Ishikawa (cell line): ENCODE measurements at regions not wholly inside any gene's neighbourhood (a gene's known extent, or its start where the extent isn't known, plus 50 kb on each side); places are given as distances from the start of the nearest gene placed in this dataset.

Experiments used
- CEBPB ChIP-seq: IDR thresholded peaks from 2 replicates; pipeline ENCODE4 v1.6.1; 2012
- CREB1 ChIP-seq: IDR thresholded peaks from 2 replicates; pipeline ENCODE4 v1.6.1; 2012; ENCODE audit warnings: low read depth
- EGR1 ChIP-seq: IDR thresholded peaks from 2 replicates; pipeline ENCODE4 v1.6.1; 2012
- EP300 ChIP-seq: IDR thresholded peaks from 2 replicates; pipeline ENCODE4 v1.6.1; 2012; ENCODE audit warnings: borderline replicate concordance
- FOXM1 ChIP-seq: IDR thresholded peaks from 2 replicates; pipeline ENCODE4 v1.6.1; 2012; ENCODE audit warnings: low read depth, borderline replicate concordance
- NFIC ChIP-seq: IDR thresholded peaks from 2 replicates; pipeline ENCODE4 v1.6.1; 2012
- RAD21 ChIP-seq: IDR thresholded peaks from 2 replicates; pipeline ENCODE4 v1.6.1; 2012; ENCODE audit warnings: low read depth
- TAF1 ChIP-seq: IDR thresholded peaks from 2 replicates; pipeline ENCODE4 v1.6.1; 2012; ENCODE audit warnings: low read depth, mild to moderate bottlenecking
- TCF12 ChIP-seq: IDR thresholded peaks from 2 replicates; pipeline ENCODE4 v1.6.1; 2012; ENCODE audit warnings: low read depth
- TEAD4 ChIP-seq: IDR thresholded peaks from 2 replicates; pipeline ENCODE4 v1.6.1; 2012
- YY1 ChIP-seq: IDR thresholded peaks from 2 replicates; pipeline ENCODE4 v1.6.1; 2012; ENCODE audit warnings: low read depth
- ZBTB7A ChIP-seq: IDR thresholded peaks from 2 replicates; pipeline ENCODE4 v1.6.1; 2012; ENCODE audit warnings: low read depth
- TF ChIP-seq, protein P1 (sequence below): IDR thresholded peaks from 2 replicates; pipeline ENCODE4 v1.6.1; 2012
- TF ChIP-seq, protein P2 (sequence below): IDR thresholded peaks from 2 replicates; pipeline ENCODE4 v1.6.1; 2012; ENCODE audit warnings: low read depth, mild to moderate bottlenecking
- TF ChIP-seq, protein P3 (sequence below): IDR thresholded peaks from 2 replicates; pipeline ENCODE4 v1.6.1; 2012

DNA sequence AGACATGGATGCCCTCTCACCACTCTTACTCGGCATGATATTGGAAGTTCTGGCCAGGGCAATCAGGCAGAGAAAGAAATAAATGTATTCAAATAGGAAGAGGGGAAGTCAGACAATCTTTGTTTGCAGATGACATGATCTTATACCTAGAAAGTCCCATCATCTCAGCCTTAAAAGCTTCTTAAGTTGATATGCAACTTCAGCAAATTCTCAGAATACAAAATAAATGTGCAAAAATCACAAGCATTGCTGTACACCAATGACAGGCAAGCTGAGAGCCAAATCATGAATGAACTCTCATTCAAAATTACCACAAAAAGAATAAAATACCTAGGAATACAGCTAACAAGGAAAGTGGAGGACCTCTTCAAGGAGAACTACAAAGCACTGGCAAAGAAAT lies 2190.4 kb downstream of the MAT2B start:
- TF ChIP-seq RAD21: no peak
- TF ChIP-seq, protein P1, sequence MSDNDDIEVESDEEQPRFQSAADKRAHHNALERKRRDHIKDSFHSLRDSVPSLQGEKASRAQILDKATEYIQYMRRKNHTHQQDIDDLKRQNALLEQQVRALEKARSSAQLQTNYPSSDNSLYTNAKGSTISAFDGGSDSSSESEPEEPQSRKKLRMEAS: no peak
- no peak for TF ChIP-seq CREB1
- no peak for TF ChIP-seq CEBPB
- no peak for TF ChIP-seq ZBTB7A
- no peak for TF ChIP-seq TEAD4
- TF ChIP-seq EP300: no peak
- TF ChIP-seq TAF1: no peak

DNA sequence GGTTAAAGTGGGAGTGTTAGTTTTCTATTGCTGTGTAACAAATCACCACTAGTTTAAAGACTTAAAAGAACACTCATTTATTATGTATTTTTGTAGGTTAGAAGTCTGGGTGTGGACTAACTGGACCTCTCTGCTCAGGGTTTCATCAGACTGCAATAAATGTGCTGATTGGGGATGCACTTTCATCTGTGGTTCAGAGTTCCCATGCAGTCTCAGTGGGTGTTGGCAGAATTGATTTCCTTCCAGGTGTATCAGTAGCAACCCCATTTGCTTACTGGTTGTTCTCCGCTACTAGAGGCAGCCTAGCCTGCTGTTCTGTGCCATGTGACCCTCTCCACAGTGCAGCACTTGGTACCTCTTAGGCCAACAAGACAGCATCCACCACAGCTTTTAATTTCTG lies 2200.5 kb downstream of the MAT2B start:
- TF ChIP-seq TAF1 (no peak), NFIC (no peak)

DNA sequence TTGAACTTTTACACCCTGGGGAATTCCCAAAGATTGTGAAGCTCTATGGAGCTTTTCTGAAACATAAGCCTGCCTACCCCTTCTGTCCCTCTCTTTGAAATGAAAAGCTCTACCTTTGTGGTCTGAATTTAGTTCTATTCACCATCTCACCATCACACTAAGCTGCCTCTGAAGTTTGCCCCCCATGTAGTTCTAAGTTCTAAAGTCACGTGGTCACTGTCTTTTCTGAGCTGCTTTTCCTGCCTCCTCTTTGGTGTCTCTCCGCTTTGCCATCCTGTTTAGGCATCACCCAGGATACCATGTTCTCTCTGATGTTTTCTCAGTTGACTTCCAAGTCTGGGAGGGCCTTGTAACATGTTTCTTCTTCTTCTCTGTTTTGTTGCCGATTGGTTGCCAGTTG lies 2206.6 kb downstream of the MAT2B start:
- TF ChIP-seq, protein P2, sequence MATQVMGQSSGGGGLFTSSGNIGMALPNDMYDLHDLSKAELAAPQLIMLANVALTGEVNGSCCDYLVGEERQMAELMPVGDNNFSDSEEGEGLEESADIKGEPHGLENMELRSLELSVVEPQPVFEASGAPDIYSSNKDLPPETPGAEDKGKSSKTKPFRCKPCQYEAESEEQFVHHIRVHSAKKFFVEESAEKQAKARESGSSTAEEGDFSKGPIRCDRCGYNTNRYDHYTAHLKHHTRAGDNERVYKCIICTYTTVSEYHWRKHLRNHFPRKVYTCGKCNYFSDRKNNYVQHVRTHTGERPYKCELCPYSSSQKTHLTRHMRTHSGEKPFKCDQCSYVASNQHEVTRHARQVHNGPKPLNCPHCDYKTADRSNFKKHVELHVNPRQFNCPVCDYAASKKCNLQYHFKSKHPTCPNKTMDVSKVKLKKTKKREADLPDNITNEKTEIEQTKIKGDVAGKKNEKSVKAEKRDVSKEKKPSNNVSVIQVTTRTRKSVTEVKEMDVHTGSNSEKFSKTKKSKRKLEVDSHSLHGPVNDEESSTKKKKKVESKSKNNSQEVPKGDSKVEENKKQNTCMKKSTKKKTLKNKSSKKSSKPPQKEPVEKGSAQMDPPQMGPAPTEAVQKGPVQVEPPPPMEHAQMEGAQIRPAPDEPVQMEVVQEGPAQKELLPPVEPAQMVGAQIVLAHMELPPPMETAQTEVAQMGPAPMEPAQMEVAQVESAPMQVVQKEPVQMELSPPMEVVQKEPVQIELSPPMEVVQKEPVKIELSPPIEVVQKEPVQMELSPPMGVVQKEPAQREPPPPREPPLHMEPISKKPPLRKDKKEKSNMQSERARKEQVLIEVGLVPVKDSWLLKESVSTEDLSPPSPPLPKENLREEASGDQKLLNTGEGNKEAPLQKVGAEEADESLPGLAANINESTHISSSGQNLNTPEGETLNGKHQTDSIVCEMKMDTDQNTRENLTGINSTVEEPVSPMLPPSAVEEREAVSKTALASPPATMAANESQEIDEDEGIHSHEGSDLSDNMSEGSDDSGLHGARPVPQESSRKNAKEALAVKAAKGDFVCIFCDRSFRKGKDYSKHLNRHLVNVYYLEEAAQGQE: no peak
- TF ChIP-seq RAD21 (no peak), TEAD4 (no peak), CREB1 (no peak), ZBTB7A (no peak), TAF1 (no peak), FOXM1 (no peak), CEBPB (no peak), EP300 (no peak), EGR1 (no peak), TCF12 (no peak), NFIC (no peak), YY1 (no peak)
- TF ChIP-seq, protein P1: no peak
- TF ChIP-seq, protein P3, sequence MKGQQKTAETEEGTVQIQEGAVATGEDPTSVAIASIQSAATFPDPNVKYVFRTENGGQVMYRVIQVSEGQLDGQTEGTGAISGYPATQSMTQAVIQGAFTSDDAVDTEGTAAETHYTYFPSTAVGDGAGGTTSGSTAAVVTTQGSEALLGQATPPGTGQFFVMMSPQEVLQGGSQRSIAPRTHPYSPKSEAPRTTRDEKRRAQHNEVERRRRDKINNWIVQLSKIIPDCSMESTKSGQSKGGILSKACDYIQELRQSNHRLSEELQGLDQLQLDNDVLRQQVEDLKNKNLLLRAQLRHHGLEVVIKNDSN: no peak

DNA sequence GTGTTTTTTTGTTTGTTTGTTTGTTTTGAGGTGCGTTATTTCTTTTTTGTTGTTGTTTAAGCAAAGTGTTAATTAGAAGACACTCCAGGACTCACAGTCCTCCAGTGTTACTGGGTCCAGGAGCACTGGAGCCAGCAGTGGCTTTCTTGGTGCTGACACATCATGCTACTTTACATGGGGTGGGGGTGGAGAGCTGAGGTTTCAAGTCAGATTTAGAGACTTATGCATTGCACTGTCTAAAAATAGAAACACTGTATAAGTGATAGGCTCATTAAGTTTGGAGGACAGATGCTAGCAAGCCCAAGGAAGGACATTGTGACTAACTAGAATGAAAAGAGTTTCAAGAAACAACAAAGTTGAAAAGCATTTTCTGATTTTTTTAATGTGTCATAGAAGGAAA lies 2209.2 kb downstream of the MAT2B start:
- TF ChIP-seq ZBTB7A (no peak), YY1 (no peak), RAD21 (no peak), TCF12 (no peak), NFIC (no peak)
- TF ChIP-seq, protein P3: no peak

DNA sequence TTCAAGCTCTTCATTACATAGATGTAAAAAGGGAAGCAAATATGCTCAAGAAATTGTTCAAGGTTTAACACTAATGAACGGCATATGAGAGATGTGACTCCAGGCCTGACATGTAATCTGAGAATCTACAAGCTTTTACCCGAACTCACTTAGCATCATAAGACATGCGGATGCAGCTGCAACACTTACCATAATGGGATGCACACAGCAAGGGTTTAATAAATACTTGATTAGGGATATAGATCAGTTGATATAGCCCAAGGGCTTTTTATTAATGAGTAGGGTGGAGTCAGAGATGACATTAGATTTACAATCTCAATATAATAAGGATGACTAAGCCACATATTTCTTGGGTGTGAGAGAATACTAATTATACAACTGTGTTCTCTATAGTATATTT lies 2215.5 kb downstream of the MAT2B start:
- TF ChIP-seq EGR1 (no peak), EP300 (no peak), TCF12 (no peak)

DNA sequence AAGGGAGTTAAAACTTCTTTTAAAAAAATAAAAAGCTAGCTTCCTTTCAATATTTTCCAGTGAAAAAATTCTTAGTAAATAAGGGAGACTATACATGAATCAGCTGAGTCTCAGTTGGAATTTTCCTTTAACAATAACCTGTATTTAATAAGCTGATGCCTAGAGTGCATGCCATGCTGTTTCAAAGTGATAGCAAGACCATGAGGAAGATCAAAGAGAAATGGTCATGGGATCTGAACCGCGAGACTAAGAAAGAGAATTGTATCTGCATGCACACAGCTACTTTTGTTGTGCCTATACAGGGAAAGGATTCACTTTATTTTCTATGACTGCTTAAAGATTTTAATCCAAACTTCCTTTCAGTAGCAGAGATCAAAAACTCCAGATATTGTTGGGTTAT lies 2217.0 kb downstream of the MAT2B start:
- TF ChIP-seq, protein P3: no peak
- TF ChIP-seq RAD21: no peak
- no peak for TF ChIP-seq CEBPB
- TF ChIP-seq TCF12: no peak
- TF ChIP-seq FOXM1: no peak
- no peak for TF ChIP-seq YY1
- TF ChIP-seq TAF1: no peak
- no peak for TF ChIP-seq EP300
- TF ChIP-seq TEAD4: no peak
- TF ChIP-seq ZBTB7A: no peak
- TF ChIP-seq, protein P2: no peak
- TF ChIP-seq NFIC: no peak
- TF ChIP-seq CREB1: no peak
- TF ChIP-seq, protein P1: no peak
- TF ChIP-seq EGR1: no peak

DNA sequence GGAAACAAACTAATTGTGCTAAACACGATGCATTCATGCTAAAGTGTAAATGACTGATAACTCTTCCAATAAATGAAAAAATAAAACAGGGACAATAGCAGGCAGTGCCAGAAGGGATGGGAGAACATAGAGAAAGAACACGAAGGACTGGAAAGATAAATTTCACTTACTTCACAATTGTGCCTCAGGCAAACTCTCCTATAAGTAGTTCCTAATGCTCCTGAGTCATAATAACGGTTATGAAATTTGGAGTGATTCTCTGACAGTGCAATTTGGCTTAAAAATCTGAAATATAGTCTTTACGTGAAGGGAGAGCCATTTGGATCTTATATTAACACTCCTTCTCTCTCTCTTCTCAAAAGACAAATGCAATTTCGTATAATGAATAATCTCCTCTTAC lies 2218.5 kb downstream of the MAT2B start:
- TF ChIP-seq ZBTB7A: no peak
- TF ChIP-seq EP300: no peak
- no peak for TF ChIP-seq EGR1
- TF ChIP-seq, protein P3: no peak
- TF ChIP-seq, protein P1: no peak
- TF ChIP-seq CREB1: no peak
- TF ChIP-seq FOXM1: no peak
- no peak for TF ChIP-seq NFIC
- no peak for TF ChIP-seq RAD21
